Common myeloid progenitor, CD34-positive (primary cell): ENCODE measurements at regions not wholly inside any gene's neighbourhood (a gene's known extent, or its start where the extent isn't known, plus 50 kb on each side); places are given as distances from the start of the nearest gene placed in this dataset.
A peak's percentile ranks its signal among the peaks of the same experiment; 100 is the strongest.

Experiments
- CTCF ChIA-PET: fragments of 350-600 bp; sonication (Branson Sonifier 250); formaldehyde crosslinking; loops from one replicate; lab custom pipeline; 2021; ENCODE audit warnings: antibody characterized with exemption; lab: Charles Lee
- POLR2A ChIA-PET: fragments of 350-600 bp; sonication (Branson Sonifier 250); formaldehyde crosslinking; loops from one replicate; lab custom pipeline; 2021; ENCODE audit warnings: antibody characterized with exemption; lab: Charles Lee
- DNase-seq, 3 donors: peaks; one replicate each; pipeline versions ENCODE4 v3.0.0 to v3.0.0-alpha.2; 2013
- H3K27ac ChIP-seq, 2 experiments: 1 replicate in 1 of 2; 2 replicates in 1 of 2; pipeline ENCODE4 v1.7.0; 2013; ENCODE audit warnings: inconsistent platforms in 2 of 2, low read length in 2 of 2, mild to moderate bottlenecking in 2 of 2, low read depth in 1 of 2, moderate library complexity in 1 of 2; ENCODE audit not compliant: severe bottlenecking in 2 of 2, insufficient read depth in 1 of 2, poor library complexity in 1 of 2
- H3K27me3 ChIP-seq, 5 experiments: replicated peaks in 2 of 5; 1 replicate in 3 of 5; 2 replicates in 2 of 5; pipeline versions ENCODE4 v1.6.1 to v1.7.0; 2013; ENCODE audit warnings: low read length in 4 of 5, mild to moderate bottlenecking in 2 of 5, moderate library complexity in 2 of 5, inconsistent platforms in 1 of 5; ENCODE audit not compliant: insufficient read depth in 5 of 5, control insufficient read depth in 4 of 5
- H3K36me3 ChIP-seq, 4 experiments: 1 replicate in 2 of 4; 2 replicates in 2 of 4; pipeline versions ENCODE4 v1.6.1 to v1.7.0; 2013; ENCODE audit warnings: low read length in 3 of 4, control low read depth in 1 of 4, mild to moderate bottlenecking in 1 of 4; ENCODE audit not compliant: control insufficient read depth in 4 of 4, insufficient read depth in 4 of 4
- H3K4me1 ChIP-seq, 4 experiments: 1 replicate in 3 of 4; 2 replicates in 1 of 4; pipeline versions ENCODE4 v1.6.1 to v1.7.1; 2013; ENCODE audit warnings: low read length in 3 of 4, mild to moderate bottlenecking in 3 of 4, control low read depth in 1 of 4, inconsistent platforms in 1 of 4, moderate library complexity in 1 of 4; ENCODE audit not compliant: control insufficient read depth in 4 of 4, insufficient read depth in 4 of 4; ENCODE audit errors: control extremely low read depth in 1 of 4
- H3K4me3 ChIP-seq, 7 experiments: 1 replicate in 4 of 7; 2 replicates in 3 of 7; pipeline versions ENCODE4 v1.5.1 to v1.7.0; 2013; ENCODE audit warnings: mild to moderate bottlenecking in 7 of 7, low read length in 6 of 7, moderate library complexity in 6 of 7, inconsistent platforms in 2 of 7, low read depth in 2 of 7, control low read depth in 1 of 7; ENCODE audit not compliant: insufficient read depth in 4 of 7, control insufficient read depth in 1 of 7; ENCODE audit errors: extremely low read depth in 1 of 7
- H3K9me3 ChIP-seq, 5 experiments: 1 replicate in 4 of 5; 2 replicates in 1 of 5; pipeline versions ENCODE4 v1.6.1 to v1.7.1; 2013; ENCODE audit warnings: low read length in 4 of 5, mild to moderate bottlenecking in 2 of 5, inconsistent platforms in 1 of 5, low read depth in 1 of 5, moderate library complexity in 1 of 5; ENCODE audit not compliant: control insufficient read depth in 4 of 5, insufficient read depth in 2 of 5; ENCODE audit errors: control extremely low read depth in 1 of 5
- WGBS: methylation state at CpG from one replicate; pipeline ENCODE4 v1.1.5; 2013; ENCODE audit not compliant: insufficient coverage; 5-methylcytosine and 5-hydroxymethylcytosine counted together

DNA sequence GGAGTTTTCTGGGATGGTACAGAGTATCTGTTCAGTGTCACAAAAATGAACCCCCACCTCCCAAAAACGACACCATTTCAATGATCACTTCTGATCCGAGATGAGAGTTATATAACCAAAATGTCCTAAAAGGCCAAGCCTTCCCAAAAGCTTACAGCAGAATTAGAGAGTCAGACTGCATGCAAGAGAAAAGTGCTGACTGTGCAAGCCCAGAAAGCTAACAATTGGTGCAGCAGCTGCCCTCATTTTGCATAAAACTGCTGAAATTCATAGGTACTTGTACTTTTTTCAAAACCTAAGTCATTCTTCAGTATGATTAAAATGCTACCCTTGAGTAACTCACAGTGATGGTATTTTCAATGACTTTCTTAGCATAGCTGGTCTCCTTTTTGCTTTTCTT lies 819.6 kb upstream of the ARGLU1 start:
- 90% methylated on average over 2 of the region's 2 CpGs for WGBS
- H3K9me3 ChIP-seq = no peaks in the 10 kb centered on the region
- H3K36me3 ChIP-seq = no peaks in the 10 kb centered on the region
- ChIA-PET POLR2A (no interaction called here), CTCF (interaction anchor here (2.1 kb wide), 1 partner anchor 21 kb away, joined by 6 read pairs; no protein-coding TSS in a partner anchor)
- no peaks in the 10 kb centered on the region for H3K4me1 ChIP-seq
- no peaks in the 10 kb centered on the region for H3K27me3 ChIP-seq
- DNase-seq = no peak
- no peak overlapping the region for H3K4me3 ChIP-seq
- H3K27ac ChIP-seq = no peak overlapping the region

DNA sequence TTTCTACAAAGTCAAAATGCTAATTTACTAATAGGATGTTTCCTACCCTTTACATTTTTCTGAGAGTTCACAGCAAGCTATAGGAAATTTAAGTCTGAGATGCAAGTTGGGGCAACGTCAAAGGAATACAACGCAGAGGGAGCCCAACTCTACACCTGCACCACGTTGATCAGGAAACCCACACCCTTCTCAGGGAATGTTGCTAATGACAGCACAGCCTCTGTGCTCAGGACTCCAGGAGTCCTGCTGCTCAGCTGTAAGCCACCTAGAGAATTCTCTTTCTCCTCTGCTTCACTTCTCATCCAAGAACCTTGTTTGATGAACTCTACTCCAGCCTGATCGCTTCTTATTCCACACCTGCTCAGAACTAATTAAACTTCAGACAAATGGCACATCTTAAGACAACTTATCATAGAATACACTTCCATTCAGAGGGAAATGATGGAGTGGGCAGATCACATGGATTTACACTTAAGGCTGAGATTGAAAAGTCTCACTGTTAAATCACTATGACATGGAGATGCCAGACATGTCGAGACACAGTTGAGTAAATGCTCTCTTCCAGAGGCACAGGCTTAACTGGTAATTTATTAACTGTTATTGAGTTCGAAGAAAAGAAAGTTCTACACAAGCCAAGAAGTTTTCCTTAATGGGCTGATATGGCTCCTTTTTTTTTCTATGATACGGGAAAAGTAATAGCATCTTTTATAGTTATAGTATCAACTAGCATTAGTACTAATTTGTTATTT lies 811.6 kb upstream of the ARGLU1 start:
- Histone ChIP-seq H3K27ac (no peak overlapping the region), H3K9me3 (no peaks in the 10 kb centered on the region), H3K4me3 (no peak overlapping the region), H3K4me1 (no peaks in the 10 kb centered on the region), H3K27me3 (no peaks in the 10 kb centered on the region), H3K36me3 (no peaks in the 10 kb centered on the region)
- DNase-seq = no peak
- 82% methylated on average over 5 of the region's 7 CpGs for WGBS
- ChIA-PET POLR2A (no interaction called here), CTCF (no interaction called here)

DNA sequence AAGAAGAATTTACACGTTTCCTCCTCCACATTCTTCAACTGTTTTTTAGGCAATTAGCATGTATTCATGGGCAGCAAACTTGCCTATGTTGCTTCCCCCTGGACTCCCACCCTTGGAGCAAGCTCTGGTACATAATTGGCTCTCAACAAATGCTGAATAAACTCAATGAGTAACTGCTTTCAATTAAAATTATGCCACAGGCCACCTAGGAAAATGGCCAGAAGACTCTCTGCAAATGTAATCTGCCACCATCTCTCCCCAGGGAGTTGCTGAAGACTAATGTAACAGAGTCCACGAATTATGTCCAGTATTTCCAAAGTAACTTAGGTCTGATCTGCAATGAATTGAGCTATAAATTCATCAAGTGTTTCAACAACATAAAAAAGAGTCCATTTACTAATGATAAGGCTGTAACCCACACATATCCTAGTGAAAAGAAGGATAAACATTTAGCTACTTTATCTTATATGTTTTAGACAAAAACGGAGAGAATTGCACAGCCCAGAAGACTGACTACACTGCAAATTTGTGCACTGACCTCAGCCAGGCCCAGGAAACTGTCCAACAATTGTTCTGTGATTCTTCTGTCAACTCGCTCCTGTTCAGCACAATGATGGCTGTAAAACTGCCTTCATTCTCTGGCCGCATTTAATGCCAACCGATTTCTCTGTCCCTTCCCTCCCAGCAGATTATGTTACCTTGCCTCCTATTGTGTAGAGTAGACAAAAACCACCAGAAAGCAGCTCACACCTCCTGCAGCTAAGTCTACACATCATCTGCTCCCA lies 808.6 kb upstream of the ARGLU1 start:
- H3K9me3 ChIP-seq = no peaks in the 10 kb centered on the region
- no peak overlapping the region for H3K27ac ChIP-seq
- H3K36me3 ChIP-seq = no peaks in the 10 kb centered on the region
- CTCF ChIA-PET = no interaction called here
- WGBS = 97% methylated on average over 5 of the region's 6 CpGs
- no peak for DNase-seq
- H3K27me3 ChIP-seq = no peaks in the 10 kb centered on the region
- no peaks in the 10 kb centered on the region for H3K4me1 ChIP-seq
- no peak overlapping the region for H3K4me3 ChIP-seq
- POLR2A ChIA-PET = no interaction called here

GRCh38 chr13:107375701-107376340 lies 807.9 kb upstream of the ARGLU1 start:
- no peaks in the 10 kb centered on the region for H3K27me3 ChIP-seq
- H3K4me1 ChIP-seq = no peaks in the 10 kb centered on the region
- no peaks in the 10 kb centered on the region for H3K36me3 ChIP-seq
- H3K9me3 ChIP-seq = no peaks in the 10 kb centered on the region
- CTCF ChIA-PET = interaction anchor here (1.4 kb wide), 1 partner anchor 9 kb away, joined by 3 read pairs; no protein-coding TSS in a partner anchor
- DNase-seq = no peak
- no peak overlapping the region for H3K27ac ChIP-seq
- POLR2A ChIA-PET = interaction anchor here (0.7 kb wide), 1 partner anchor 36 kb away, joined by 3 read pairs; no protein-coding TSS in a partner anchor
- H3K4me3 ChIP-seq = no peak overlapping the region
- no CpG with 5 or more reads among the region's 4 CpGs for WGBS

DNA sequence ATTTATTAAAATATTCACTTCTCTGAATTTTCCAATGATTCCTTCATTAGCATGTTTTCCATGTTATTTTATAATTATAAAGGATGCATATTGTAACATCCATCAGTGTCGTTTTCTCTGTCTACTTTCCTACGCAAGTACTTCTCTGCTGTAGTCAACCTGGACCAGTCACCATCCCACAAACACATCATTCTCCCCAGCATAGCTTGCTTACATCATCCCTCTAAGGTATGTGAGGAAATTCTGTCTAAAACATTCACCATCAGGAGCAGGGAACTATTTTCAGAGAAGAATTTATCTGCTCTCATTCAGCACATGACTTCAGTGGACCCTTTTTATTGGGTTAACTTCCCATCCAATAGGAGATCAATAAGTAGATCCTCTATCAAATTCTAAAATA lies 806.1 kb upstream of the ARGLU1 start:
- DNase-seq = no peak
- Histone ChIP-seq H3K36me3 (no peaks in the 10 kb centered on the region), H3K4me1 (no peaks in the 10 kb centered on the region), H3K27ac (no peak overlapping the region), H3K27me3 (no peaks in the 10 kb centered on the region), H3K4me3 (no peak overlapping the region), H3K9me3 (no peaks in the 10 kb centered on the region)
- POLR2A ChIA-PET = no interaction called here
- WGBS = 100% methylated on average over 1 of the region's 2 CpGs
- CTCF ChIA-PET = interaction anchor here (1.4 kb wide), 1 partner anchor 11 kb away, joined by 3 read pairs; no protein-coding TSS in a partner anchor

GRCh38 chr13:107373551-107373950 lies 805.6 kb upstream of the ARGLU1 start:
- no peak overlapping the region for H3K4me3 ChIP-seq
- peak; percentile 2 to 40 (median 17) for DNase-seq
- no peaks in the 10 kb centered on the region for H3K9me3 ChIP-seq
- H3K27me3 ChIP-seq = no peaks in the 10 kb centered on the region
- 14% methylated on average over 1 of the region's 3 CpGs for WGBS
- H3K36me3 ChIP-seq = no peaks in the 10 kb centered on the region
- POLR2A ChIA-PET = no interaction called here
- no peak overlapping the region for H3K27ac ChIP-seq
- CTCF ChIA-PET = interaction anchor here (1.2 kb wide), 1 partner anchor 277 kb away, joined by 4 read pairs; no protein-coding TSS in a partner anchor
- no peaks in the 10 kb centered on the region for H3K4me1 ChIP-seq
